ENCODE measurements at regions not wholly inside any gene's neighbourhood (a gene's known extent, or its start where the extent isn't known, plus 50 kb on each side); places are given as distances from the start of the nearest gene placed in this dataset.

GRCh38 chr13:89953581-89953980 is 1393.9 kb upstream of the MIR17HG start:
- no peak for DNase-seq
- Mint-ChIP-seq H3K9me3 (ENCODE audit: unreplicated experiment) (no peaks in the 10 kb centered on the region), H3K27ac (ENCODE audit: unreplicated experiment) (no peak overlapping the region), H3K36me3 (ENCODE audit: unreplicated experiment) (peaks cover 7% of the 10 kb centered on the region), H3K27me3 (ENCODE audit: unreplicated experiment) (no peaks in the 10 kb centered on the region), H3K4me3 (ENCODE audit: unreplicated experiment) (no peak overlapping the region), H3K4me1 (ENCODE audit: low read depth, unreplicated experiment) (no peaks in the 10 kb centered on the region)
- no peak for TF ChIP-seq CTCF (IDR thresholded peaks at IDR 0.05; ENCODE audit: partially characterized antibody, unreplicated experiment)

GRCh38 chr13:89955773-89956172 is 1391.7 kb upstream of the MIR17HG start:
- TF ChIP-seq CTCF (IDR thresholded peaks at IDR 0.05; ENCODE audit: partially characterized antibody, unreplicated experiment): no peak
- Mint-ChIP-seq H3K27me3 (ENCODE audit: unreplicated experiment) (no peaks in the 10 kb centered on the region), H3K4me1 (ENCODE audit: low read depth, unreplicated experiment) (no peaks in the 10 kb centered on the region), H3K9me3 (ENCODE audit: unreplicated experiment) (no peaks in the 10 kb centered on the region), H3K36me3 (ENCODE audit: unreplicated experiment) (peaks cover 7% of the 10 kb centered on the region), H3K27ac (ENCODE audit: unreplicated experiment) (no peak overlapping the region), H3K4me3 (ENCODE audit: unreplicated experiment) (no peak overlapping the region)
- no peak for DNase-seq

- no peak for DNase-seq
- peaks cover 7% of the 10 kb centered on the region for H3K36me3 Mint-ChIP-seq (ENCODE audit: unreplicated experiment)
- H3K27me3 Mint-ChIP-seq (ENCODE audit: unreplicated experiment): no peaks in the 10 kb centered on the region
- peaks cover 4% of the 10 kb centered on the region for H3K4me1 Mint-ChIP-seq (ENCODE audit: low read depth, unreplicated experiment)
- no peak for TF ChIP-seq CTCF (IDR thresholded peaks at IDR 0.05; ENCODE audit: partially characterized antibody, unreplicated experiment)
- no peak overlapping the region for H3K4me3 Mint-ChIP-seq (ENCODE audit: unreplicated experiment)
- H3K9me3 Mint-ChIP-seq (ENCODE audit: unreplicated experiment): no peaks in the 10 kb centered on the region
- no peak overlapping the region for H3K27ac Mint-ChIP-seq (ENCODE audit: unreplicated experiment)
These were observed 1388.4 kb upstream of the MIR17HG start for GRCh38 chr13:89959074-89959473.

GRCh38 chr13:89965252-89965651 is 1382.2 kb upstream of the MIR17HG start:
- Mint-ChIP-seq H3K9me3 (ENCODE audit: unreplicated experiment) (no peaks in the 10 kb centered on the region), H3K27ac (ENCODE audit: unreplicated experiment) (no peak overlapping the region), H3K4me3 (ENCODE audit: unreplicated experiment) (no peak overlapping the region), H3K36me3 (ENCODE audit: unreplicated experiment) (no peaks in the 10 kb centered on the region), H3K4me1 (ENCODE audit: low read depth, unreplicated experiment) (peaks cover 4% of the 10 kb centered on the region), H3K27me3 (ENCODE audit: unreplicated experiment) (no peaks in the 10 kb centered on the region)
- DNase-seq: no peak
- TF ChIP-seq CTCF (IDR thresholded peaks at IDR 0.05; ENCODE audit: partially characterized antibody, unreplicated experiment): no peak

- Mint-ChIP-seq H3K27ac (ENCODE audit: unreplicated experiment) (no peak overlapping the region), H3K36me3 (ENCODE audit: unreplicated experiment) (no peaks in the 10 kb centered on the region)
- DNase-seq: no peak
These were observed 1381.0 kb upstream of the MIR17HG start for GRCh38 chr13:89966524-89966923.

More at GRCh38 chr13:89966524-89966923, 1381.0 kb upstream of the MIR17HG start:
- no peaks in the 10 kb centered on the region for H3K27me3 Mint-ChIP-seq (ENCODE audit: unreplicated experiment)
- no peak overlapping the region for H3K4me3 Mint-ChIP-seq (ENCODE audit: unreplicated experiment)
- no peaks in the 10 kb centered on the region for H3K9me3 Mint-ChIP-seq (ENCODE audit: unreplicated experiment)
- TF ChIP-seq CTCF (IDR thresholded peaks at IDR 0.05; ENCODE audit: partially characterized antibody, unreplicated experiment): no peak
- H3K4me1 Mint-ChIP-seq (ENCODE audit: low read depth, unreplicated experiment): peaks cover 4% of the 10 kb centered on the region
